Stimulated activated naive B cell treated with anti-CD40 and anti-IgM and Interleukin-4, amounts not matched to agents 10 μg/mL and 1 μg/mL and 100 μg/mL, for 72 hours (primary cell): ENCODE measurements at regions not wholly inside any gene's neighbourhood (a gene's known extent, or its start where the extent isn't known, plus 50 kb on each side); places are given as distances from the start of the nearest gene placed in this dataset.

Experiments used
- ATAC-seq, 2 donors: fragments of 150-1000 bp; cut with Tn5 transposase; replicated peaks; 2 replicates each; pipeline ENCODE4 v1.10.0; 2021; ENCODE audit warnings: moderate library complexity in 1 of 2
- DNase-seq: peaks from one replicate; pipeline ENCODE4 v3.0.0; 2021
- H3K27ac Mint-ChIP-seq: one replicate; pipeline ENCODE4 v1.8.0; 2022; ENCODE audit warnings: mild to moderate bottlenecking, mixed read lengths
- H3K27me3 Mint-ChIP-seq, 2 donors: one replicate each; pipeline ENCODE4 v1.8.0; 2022; ENCODE audit warnings: mixed read lengths in 2 of 2
- H3K36me3 Mint-ChIP-seq, 2 donors: one replicate each; pipeline ENCODE4 v1.8.0; 2022; ENCODE audit warnings: mixed read lengths in 2 of 2, mild to moderate bottlenecking in 1 of 2
- H3K4me1 Mint-ChIP-seq, 2 donors: one replicate each; pipeline ENCODE4 v1.8.0; 2022; ENCODE audit warnings: mixed read lengths in 2 of 2, mild to moderate bottlenecking in 1 of 2
- H3K4me3 Mint-ChIP-seq, 2 donors: one replicate each; pipeline ENCODE4 v1.8.0; 2022; ENCODE audit warnings: mild to moderate bottlenecking in 2 of 2, mixed read lengths in 2 of 2, moderate library complexity in 1 of 2
- H3K9me3 Mint-ChIP-seq, 2 donors: one replicate each; pipeline ENCODE4 v1.8.0; 2022; ENCODE audit warnings: mixed read lengths in 2 of 2, mild to moderate bottlenecking in 1 of 2

GRCh38 chrX:149992918-149993317, 54.6 kb upstream of the EOLA2 start:
- Mint-ChIP-seq H3K9me3 (peaks cover 3 to 4% of the 10 kb centered on the region in 2 donors), H3K4me3 (no peak overlapping the region), H3K27me3 (no peaks in the 10 kb centered on the region), H3K36me3 (peaks cover 7 to 9% of the 10 kb centered on the region in 2 donors), H3K27ac (no peak overlapping the region), H3K4me1 (peaks cover 0 to 2% of the 10 kb centered on the region in 2 donors)
- DNase-seq (no peak), ATAC-seq (no peak)

DNA sequence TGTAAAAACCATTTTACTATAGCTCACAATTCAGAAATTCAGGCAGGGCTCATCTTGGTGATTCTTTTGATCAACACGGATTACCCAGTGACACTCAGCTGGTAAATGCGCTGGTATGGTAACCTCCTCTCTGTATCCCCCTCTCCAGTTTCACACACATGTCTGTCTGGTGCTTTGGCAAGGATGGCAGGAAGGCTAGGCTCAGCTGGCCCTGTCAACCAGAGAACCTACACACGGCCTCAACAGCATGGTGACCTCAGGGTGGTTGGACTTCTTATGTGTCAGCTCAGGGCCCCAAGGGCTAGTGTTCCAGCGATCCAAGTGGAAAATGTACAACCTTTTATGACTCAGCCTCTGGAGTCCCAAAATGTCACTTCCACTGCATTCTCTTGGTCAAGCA, 55.7 kb upstream of the EOLA2 start:
- peaks cover 3 to 11% of the 10 kb centered on the region in 2 donors for H3K9me3 Mint-ChIP-seq
- ATAC-seq (no peak), DNase-seq (no peak)
- no peak overlapping the region for H3K27ac Mint-ChIP-seq
- H3K4me3 Mint-ChIP-seq = no peak overlapping the region
- peaks cover 9 to 14% of the 10 kb centered on the region in 2 donors for H3K36me3 Mint-ChIP-seq
- H3K27me3 Mint-ChIP-seq = no peaks in the 10 kb centered on the region
- H3K4me1 Mint-ChIP-seq = no peaks in the 10 kb centered on the region

- peaks cover 3 to 11% of the 10 kb centered on the region in 2 donors for H3K9me3 Mint-ChIP-seq
- H3K27ac Mint-ChIP-seq = no peak overlapping the region
- no peaks in the 10 kb centered on the region for H3K27me3 Mint-ChIP-seq
- no peak overlapping the region for H3K4me3 Mint-ChIP-seq
- no peak for ATAC-seq
- H3K4me1 Mint-ChIP-seq = no peaks in the 10 kb centered on the region
- H3K36me3 Mint-ChIP-seq = peaks cover 9 to 14% of the 10 kb centered on the region in 2 donors
- DNase-seq = no peak
Observed at GRCh38 chrX:149996515-149996914, 58.2 kb upstream of the EOLA2 start.

DNA sequence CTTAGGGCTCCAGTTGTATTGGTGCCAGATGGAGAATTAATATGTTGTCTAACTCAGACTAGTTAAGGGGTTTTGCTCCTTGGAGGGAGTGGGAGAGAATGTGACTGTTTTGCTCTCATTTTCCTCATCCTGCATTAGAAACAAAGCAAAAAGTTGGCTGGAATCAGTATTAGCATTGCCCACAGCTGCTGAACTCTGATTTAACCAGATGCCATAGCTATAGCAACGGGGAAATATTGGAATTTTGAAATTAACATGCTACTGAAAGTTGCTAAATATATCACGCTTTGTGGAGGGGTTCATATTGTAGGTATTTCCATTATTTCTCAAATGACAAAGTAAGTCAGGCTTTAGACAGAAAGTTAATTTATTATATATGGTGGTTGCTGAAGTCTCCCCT, 66.7 kb upstream of the EOLA2 start:
- Mint-ChIP-seq H3K4me1 (no peaks in the 10 kb centered on the region), H3K27me3 (no peaks in the 10 kb centered on the region), H3K4me3 (no peak overlapping the region), H3K9me3 (no peaks in the 10 kb centered on the region), H3K27ac (no peak overlapping the region), H3K36me3 (no peaks in the 10 kb centered on the region)
- no peak for DNase-seq
- ATAC-seq = no peak

DNA sequence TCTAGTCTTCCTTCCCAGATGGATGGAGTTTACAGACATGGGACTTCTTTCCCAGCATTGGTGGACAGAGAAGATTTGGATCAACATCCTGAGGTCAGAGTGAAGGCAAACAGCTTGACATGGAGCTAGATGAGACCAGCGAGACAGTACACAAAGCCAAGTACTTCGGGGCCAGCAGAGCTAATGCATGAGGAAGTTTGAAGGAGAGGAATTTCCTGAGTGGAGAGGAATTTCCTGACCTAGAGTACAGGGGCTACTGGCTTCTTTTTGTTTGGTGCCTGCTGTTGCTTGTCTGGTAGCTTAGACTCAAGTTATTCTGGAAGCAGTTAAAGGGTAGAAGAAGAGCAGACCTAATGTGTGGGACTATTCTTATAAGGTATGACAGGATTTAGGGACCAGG, 69.1 kb upstream of the EOLA2 start:
- Mint-ChIP-seq H3K9me3 (no peaks in the 10 kb centered on the region), H3K36me3 (no peaks in the 10 kb centered on the region), H3K4me3 (no peak overlapping the region), H3K4me1 (no peaks in the 10 kb centered on the region), H3K27me3 (no peaks in the 10 kb centered on the region), H3K27ac (no peak overlapping the region)
- ATAC-seq (no peak), DNase-seq (no peak)

DNA sequence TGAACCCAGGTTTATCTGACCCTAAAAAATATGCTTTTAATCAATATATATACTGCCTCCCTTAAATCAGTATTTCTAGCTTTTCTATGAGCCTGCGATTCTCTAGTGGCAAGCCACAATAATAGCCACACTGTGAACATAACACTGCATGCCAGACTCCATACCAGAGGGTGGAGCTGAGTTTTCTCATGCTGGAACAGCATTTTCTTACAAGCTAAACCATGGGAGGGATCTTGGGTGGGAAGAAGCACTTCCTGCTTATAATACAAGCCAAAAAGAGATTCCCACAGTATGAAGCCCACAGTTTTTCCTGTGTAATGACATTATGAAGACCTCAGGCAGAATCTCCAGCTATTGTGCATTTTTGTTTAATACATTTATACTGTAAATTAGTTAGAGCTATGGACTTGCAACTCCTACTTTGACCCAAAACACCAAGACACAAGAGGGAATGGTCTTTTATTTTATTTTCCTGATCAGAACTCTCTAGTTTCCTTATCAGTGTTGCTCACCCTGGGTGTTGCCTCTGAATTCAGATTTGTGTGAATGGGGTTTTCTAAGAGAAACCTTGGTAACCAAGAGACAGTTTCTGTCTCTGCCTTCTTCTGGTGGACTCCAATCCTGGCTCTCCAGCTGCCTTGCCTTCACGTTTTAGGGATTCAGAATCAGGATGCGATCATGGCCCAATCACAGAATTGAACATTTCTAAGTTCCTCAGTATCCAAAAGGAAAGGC, 74.5 kb upstream of the EOLA2 start:
- Mint-ChIP-seq H3K4me3 (no peak overlapping the region), H3K27me3 (no peaks in the 10 kb centered on the region), H3K4me1 (no peaks in the 10 kb centered on the region), H3K27ac (no peak overlapping the region), H3K9me3 (no peaks in the 10 kb centered on the region), H3K36me3 (no peaks in the 10 kb centered on the region)
- no peak for ATAC-seq
- DNase-seq = no peak

GRCh38 chrX:150014525-150014924, 76.2 kb upstream of the EOLA2 start:
- DNase-seq (no peak), ATAC-seq (no peak)
- H3K27me3 Mint-ChIP-seq = no peaks in the 10 kb centered on the region
- no peaks in the 10 kb centered on the region for H3K9me3 Mint-ChIP-seq
- H3K27ac Mint-ChIP-seq = no peak overlapping the region
- no peaks in the 10 kb centered on the region for H3K36me3 Mint-ChIP-seq
- no peaks in the 10 kb centered on the region for H3K4me1 Mint-ChIP-seq
- H3K4me3 Mint-ChIP-seq = no peak overlapping the region

DNA sequence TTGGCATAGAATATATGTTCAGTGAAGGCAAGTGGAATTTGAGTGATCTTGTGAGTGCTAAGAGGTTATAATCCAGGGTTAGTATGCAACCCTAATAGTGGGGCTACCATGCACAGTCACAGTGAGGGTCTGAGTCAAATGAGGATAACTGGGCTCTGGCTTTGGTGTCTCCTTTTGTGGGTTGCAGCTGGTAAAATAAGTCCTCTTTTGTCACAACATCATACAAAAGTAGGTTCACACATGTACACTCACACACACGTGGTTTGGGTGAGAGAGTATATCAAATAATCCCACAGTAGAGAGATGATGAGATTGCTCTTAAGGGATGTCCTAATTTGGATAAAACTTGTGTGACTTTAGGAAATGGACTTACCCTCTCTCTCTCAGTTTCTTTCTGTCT, 79.6 kb upstream of the EOLA2 start:
- Mint-ChIP-seq H3K4me3 (no peak overlapping the region), H3K4me1 (no peaks in the 10 kb centered on the region), H3K9me3 (peaks cover 0 to 3% of the 10 kb centered on the region in 2 donors), H3K27me3 (no peaks in the 10 kb centered on the region), H3K27ac (no peak overlapping the region), H3K36me3 (no peaks in the 10 kb centered on the region)
- no peak for ATAC-seq
- no peak for DNase-seq

DNA sequence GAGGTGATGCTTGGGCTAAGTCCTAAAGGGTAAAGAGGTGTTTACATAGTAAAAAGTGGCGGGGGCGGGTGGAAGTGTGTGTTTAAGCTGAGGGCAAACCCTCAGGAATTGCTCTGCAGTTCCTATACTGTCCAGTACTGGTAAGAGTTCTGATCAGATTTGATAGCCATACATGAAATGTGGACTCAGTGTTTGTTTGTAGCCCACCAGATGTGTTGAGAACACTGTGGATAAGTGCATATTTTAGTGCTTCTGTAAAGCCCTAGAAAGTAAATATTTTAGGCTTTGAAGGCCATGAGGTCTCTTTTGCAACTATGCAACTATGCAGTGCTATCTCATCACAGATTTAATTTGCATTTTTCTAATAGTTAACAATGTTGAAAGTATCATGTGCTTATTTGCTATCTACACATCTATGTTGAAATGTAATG, 80.7 kb upstream of the EOLA2 start:
- ATAC-seq = no peak
- Mint-ChIP-seq H3K27me3 (no peaks in the 10 kb centered on the region), H3K4me3 (no peak overlapping the region), H3K36me3 (no peaks in the 10 kb centered on the region), H3K4me1 (no peaks in the 10 kb centered on the region), H3K27ac (no peak overlapping the region), H3K9me3 (peaks cover 0 to 3% of the 10 kb centered on the region in 2 donors)
- DNase-seq = no peak

DNA sequence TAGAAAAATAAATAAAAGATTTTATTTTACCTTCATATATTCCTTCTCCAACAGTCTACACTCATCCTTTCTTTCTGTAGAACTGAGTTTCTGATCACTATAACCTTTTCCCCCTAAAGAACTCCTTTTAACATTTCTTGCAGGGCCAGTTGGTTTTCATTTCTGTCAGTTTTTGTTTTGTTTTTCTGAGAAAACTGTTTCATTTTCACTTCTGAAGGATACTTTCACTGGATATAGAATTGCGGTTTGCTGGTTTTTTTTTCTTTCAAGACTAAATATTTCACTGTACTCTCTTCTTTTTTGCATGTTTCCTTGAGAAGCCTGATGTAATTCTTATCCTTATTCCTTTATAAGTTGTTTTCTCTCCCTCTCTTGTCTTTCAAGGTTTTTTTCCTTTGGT, 90.4 kb upstream of the EOLA2 start:
- no peak overlapping the region for H3K27ac Mint-ChIP-seq

DNA sequence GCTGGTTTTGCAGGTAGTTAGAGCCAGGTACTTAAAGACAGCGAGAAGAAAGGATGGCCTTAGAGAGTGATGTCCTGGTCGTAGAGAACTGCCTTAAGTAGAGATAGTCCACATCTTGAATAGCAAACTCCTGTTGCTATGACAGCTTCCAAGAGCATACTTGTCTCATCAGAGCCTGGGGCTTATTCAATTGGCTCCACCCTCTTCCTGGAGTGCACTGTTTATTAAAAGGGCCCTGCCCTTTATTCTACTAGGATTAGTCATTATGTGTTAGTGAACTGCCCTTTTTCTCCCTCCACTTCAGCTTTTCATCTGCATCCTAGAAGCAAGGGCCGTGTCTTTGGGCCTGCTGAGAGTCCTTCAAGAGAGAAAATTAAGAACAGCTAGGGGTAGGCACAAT, 94.5 kb upstream of the EOLA2 start:
- ATAC-seq = no peak
- Mint-ChIP-seq H3K36me3 (peaks cover 0 to 2% of the 10 kb centered on the region in 2 donors), H3K27me3 (no peaks in the 10 kb centered on the region), H3K4me1 (no peaks in the 10 kb centered on the region), H3K27ac (no peak overlapping the region), H3K4me3 (no peak overlapping the region), H3K9me3 (peaks cover 4 to 7% of the 10 kb centered on the region in 2 donors)
- no peak for DNase-seq

More for the DNA sequence above, 90.4 kb upstream of the EOLA2 start:
- ATAC-seq = no peak
- no peak overlapping the region for H3K4me3 Mint-ChIP-seq
- no peaks in the 10 kb centered on the region for H3K4me1 Mint-ChIP-seq
- no peaks in the 10 kb centered on the region for H3K9me3 Mint-ChIP-seq
- peaks cover 0 to 2% of the 10 kb centered on the region in 2 donors for H3K36me3 Mint-ChIP-seq
- DNase-seq = no peak
- no peaks in the 10 kb centered on the region for H3K27me3 Mint-ChIP-seq

- Mint-ChIP-seq H3K4me3 (no peak overlapping the region), H3K4me1 (no peaks in the 10 kb centered on the region), H3K9me3 (peaks cover 4 to 7% of the 10 kb centered on the region in 2 donors), H3K36me3 (no peaks in the 10 kb centered on the region), H3K27ac (no peak overlapping the region), H3K27me3 (no peaks in the 10 kb centered on the region)
- ATAC-seq = no peak
- no peak for DNase-seq
Observed at GRCh38 chrX:150034788-150035187, 96.5 kb upstream of the EOLA2 start.

GRCh38 chrX:150035531-150035930, 97.2 kb upstream of the EOLA2 start:
- ATAC-seq (no peak), DNase-seq (no peak)
- Mint-ChIP-seq H3K9me3 (peaks cover 5 to 7% of the 10 kb centered on the region in 2 donors), H3K27me3 (no peaks in the 10 kb centered on the region), H3K4me3 (no peak overlapping the region), H3K27ac (no peak overlapping the region), H3K36me3 (no peaks in the 10 kb centered on the region), H3K4me1 (no peaks in the 10 kb centered on the region)

GRCh38 chrX:150036181-150036580, 97.9 kb upstream of the EOLA2 start:
- H3K27me3 Mint-ChIP-seq = no peaks in the 10 kb centered on the region
- ATAC-seq (no peak), DNase-seq (no peak)
- no peak overlapping the region for H3K4me3 Mint-ChIP-seq
- H3K9me3 Mint-ChIP-seq = peaks cover 5 to 7% of the 10 kb centered on the region in 2 donors
- H3K36me3 Mint-ChIP-seq = no peaks in the 10 kb centered on the region
- H3K4me1 Mint-ChIP-seq = no peaks in the 10 kb centered on the region
- no peak overlapping the region for H3K27ac Mint-ChIP-seq

DNA sequence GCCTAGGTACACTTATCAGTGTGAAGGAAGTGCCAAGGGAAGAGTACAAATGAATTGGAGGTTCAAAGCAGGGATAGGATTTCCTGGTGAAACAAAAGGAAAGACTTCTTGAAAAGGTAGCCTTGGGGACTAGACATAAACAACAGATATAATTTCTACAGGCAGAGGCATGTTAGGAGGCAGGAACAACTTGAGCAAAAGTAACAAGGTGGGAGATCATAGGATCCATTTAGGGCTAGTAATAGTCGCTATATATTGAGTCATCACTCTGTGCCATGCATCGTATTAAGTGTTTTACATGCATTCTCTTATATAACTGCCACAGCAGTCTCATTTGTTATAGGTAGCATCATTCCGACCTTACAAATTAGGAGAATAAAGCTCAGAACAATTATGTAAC, 98.3 kb upstream of the EOLA2 start:
- no peak for ATAC-seq
- no peak overlapping the region for H3K27ac Mint-ChIP-seq
- H3K4me1 Mint-ChIP-seq = no peaks in the 10 kb centered on the region

More for the DNA sequence above, 98.3 kb upstream of the EOLA2 start:
- Mint-ChIP-seq H3K4me3 (no peak overlapping the region), H3K9me3 (peaks cover 5 to 7% of the 10 kb centered on the region in 2 donors), H3K27me3 (no peaks in the 10 kb centered on the region), H3K36me3 (no peaks in the 10 kb centered on the region)
- no peak for DNase-seq
